SK-N-SH (cell line): ENCODE measurements at regions not wholly inside any gene's neighbourhood (a gene's known extent, or its start where the extent isn't known, plus 50 kb on each side); places are given as distances from the start of the nearest gene placed in this dataset.

Source experiments
- JUND ChIP-seq: IDR thresholded peaks from 2 replicates; pipeline ENCODE4 v1.4.0; 2012
- TF ChIP-seq, protein P1 (sequence below): fragments of 200-600 bp; sonication (generic); IDR thresholded peaks from 2 replicates; pipeline ENCODE4 v1.6.1; 2017; ENCODE audit warnings: antibody characterized with exemption, mild to moderate bottlenecking, moderate library complexity

DNA sequence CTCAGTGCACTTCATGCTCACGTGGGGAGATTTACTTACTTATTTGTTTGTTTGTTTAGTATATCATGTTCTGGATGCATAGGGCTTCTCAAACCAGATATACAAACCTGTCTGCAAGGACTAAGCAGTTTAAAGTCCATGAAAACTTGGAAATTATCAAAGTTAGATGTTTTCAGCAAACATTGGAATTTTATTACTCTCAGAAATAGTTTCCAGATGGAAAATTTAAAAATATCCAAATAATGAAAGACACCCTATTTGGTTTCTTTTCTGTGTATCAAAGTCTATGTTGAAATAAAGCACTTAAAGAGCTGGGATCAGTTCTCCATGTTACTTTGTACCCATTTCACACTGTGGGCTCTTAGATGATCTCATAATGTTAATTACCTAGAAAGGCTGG, 312.1 kb downstream of the PPP1R2C start:
- TF ChIP-seq, protein P1, sequence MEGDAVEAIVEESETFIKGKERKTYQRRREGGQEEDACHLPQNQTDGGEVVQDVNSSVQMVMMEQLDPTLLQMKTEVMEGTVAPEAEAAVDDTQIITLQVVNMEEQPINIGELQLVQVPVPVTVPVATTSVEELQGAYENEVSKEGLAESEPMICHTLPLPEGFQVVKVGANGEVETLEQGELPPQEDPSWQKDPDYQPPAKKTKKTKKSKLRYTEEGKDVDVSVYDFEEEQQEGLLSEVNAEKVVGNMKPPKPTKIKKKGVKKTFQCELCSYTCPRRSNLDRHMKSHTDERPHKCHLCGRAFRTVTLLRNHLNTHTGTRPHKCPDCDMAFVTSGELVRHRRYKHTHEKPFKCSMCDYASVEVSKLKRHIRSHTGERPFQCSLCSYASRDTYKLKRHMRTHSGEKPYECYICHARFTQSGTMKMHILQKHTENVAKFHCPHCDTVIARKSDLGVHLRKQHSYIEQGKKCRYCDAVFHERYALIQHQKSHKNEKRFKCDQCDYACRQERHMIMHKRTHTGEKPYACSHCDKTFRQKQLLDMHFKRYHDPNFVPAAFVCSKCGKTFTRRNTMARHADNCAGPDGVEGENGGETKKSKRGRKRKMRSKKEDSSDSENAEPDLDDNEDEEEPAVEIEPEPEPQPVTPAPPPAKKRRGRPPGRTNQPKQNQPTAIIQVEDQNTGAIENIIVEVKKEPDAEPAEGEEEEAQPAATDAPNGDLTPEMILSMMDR = no peak
- no peak for TF ChIP-seq JUND
